Liver (tissue), 8 donors: ENCODE measurements at regions not wholly inside any gene's neighbourhood (a gene's known extent, or its start where the extent isn't known, plus 50 kb on each side); places are given as distances from the start of the nearest gene placed in this dataset.

Experiments
- DNase-seq: peaks from one replicate; pipeline ENCODE4 v3.0.0-alpha.2; 2017; ENCODE audit warnings: low spot score
- H3K27ac ChIP-seq, 2 donors: one replicate each; pipeline ENCODE4 v1.7.0; 2013; ENCODE audit warnings: inconsistent platforms in 2 of 2, low read length in 2 of 2, control low read depth in 1 of 2, low read depth in 1 of 2, mild to moderate bottlenecking in 1 of 2
- H3K27me3 ChIP-seq, 4 donors: one replicate each; pipeline versions ENCODE4 v1.6.1 to v1.7.0; 2013; ENCODE audit warnings: low read length in 3 of 4, inconsistent platforms in 1 of 4, mild to moderate bottlenecking in 1 of 4, moderate library complexity in 1 of 4; ENCODE audit not compliant: control insufficient read depth in 4 of 4, insufficient read depth in 4 of 4
- H3K36me3 ChIP-seq, 4 donors: one replicate each; pipeline versions ENCODE4 v1.6.1 to v1.7.0; 2013; ENCODE audit warnings: low read length in 3 of 4, mild to moderate bottlenecking in 3 of 4, low read depth in 1 of 4, moderate library complexity in 1 of 4; ENCODE audit not compliant: control insufficient read depth in 4 of 4, insufficient read depth in 3 of 4
- H3K4me1 ChIP-seq, 4 donors: one replicate each; pipeline versions ENCODE4 v1.6.1 to v1.7.0; 2013; ENCODE audit warnings: low read length in 3 of 4, mild to moderate bottlenecking in 3 of 4, moderate library complexity in 1 of 4; ENCODE audit not compliant: control insufficient read depth in 4 of 4, insufficient read depth in 4 of 4
- H3K4me3 ChIP-seq, 3 donors: one replicate each; pipeline versions ENCODE4 v1.6.1 to v1.7.0; 2013; ENCODE audit warnings: low read length in 3 of 3, control low read depth in 1 of 3, low read depth in 1 of 3, mild to moderate bottlenecking in 1 of 3
- H3K9ac ChIP-seq, 2 donors: one replicate each; pipeline ENCODE4 v1.7.0; 2013; ENCODE audit warnings: low read length in 2 of 2, mild to moderate bottlenecking in 2 of 2, moderate library complexity in 2 of 2, control low read depth in 1 of 2, low read depth in 1 of 2
- H3K9me3 ChIP-seq, 4 donors: one replicate each; pipeline versions ENCODE4 v1.6.1 to v1.7.0; 2013; ENCODE audit warnings: low read length in 3 of 4; ENCODE audit not compliant: control insufficient read depth in 4 of 4
- EGR1 ChIP-seq, 2 donors: IDR thresholded peaks; 2 replicates each; pipeline ENCODE4 v1.6.1; 2016 to 2018; ENCODE audit warnings: antibody characterized with exemption in 2 of 2, low read depth in 2 of 2
- FOXA1 ChIP-seq: IDR thresholded peaks from 2 replicates; pipeline ENCODE4 v1.6.1; 2016; ENCODE audit warnings: antibody characterized with exemption
- FOXA2 ChIP-seq: IDR thresholded peaks from 2 replicates; pipeline ENCODE4 v1.6.1; 2016; ENCODE audit warnings: antibody characterized with exemption
- GABPA ChIP-seq, 2 donors: IDR thresholded peaks in 1 of 2; conservative IDR thresholded peaks in 1 of 2; 2 replicates each; pipeline ENCODE4 v1.6.1; 2016; ENCODE audit warnings: antibody characterized with exemption in 2 of 2, mild to moderate bottlenecking in 1 of 2, moderate library complexity in 1 of 2
- HNF4A ChIP-seq, 2 donors: conservative IDR thresholded peaks; 2 replicates each; pipeline ENCODE4 v1.6.1; 2016; ENCODE audit warnings: antibody characterized with exemption in 2 of 2, mild to moderate bottlenecking in 2 of 2
- HNF4G ChIP-seq: IDR thresholded peaks from 2 replicates; pipeline ENCODE4 v1.6.1; 2016; ENCODE audit warnings: antibody characterized with exemption
- JUND ChIP-seq, 2 donors: IDR thresholded peaks; 2 replicates each; pipeline ENCODE4 v1.6.1; 2016; ENCODE audit warnings: antibody characterized with exemption in 2 of 2
- NR2F2 ChIP-seq: IDR thresholded peaks from 2 replicates; pipeline ENCODE4 v1.6.1; 2016; ENCODE audit warnings: antibody characterized with exemption
- RAD21 ChIP-seq, 2 donors: IDR thresholded peaks; 2 replicates each; pipeline ENCODE4 v1.6.1; 2016; ENCODE audit warnings: antibody characterized with exemption in 2 of 2, mild to moderate bottlenecking in 2 of 2
- RXRA ChIP-seq, 2 donors: IDR thresholded peaks; 2 replicates each; pipeline ENCODE4 v1.6.1; 2017 to 2018; ENCODE audit warnings: antibody characterized with exemption in 2 of 2, mild to moderate bottlenecking in 1 of 2
- SP1 ChIP-seq: IDR thresholded peaks from 2 replicates; pipeline ENCODE4 v1.6.1; 2018; ENCODE audit warnings: antibody characterized with exemption, mild to moderate bottlenecking
- TAF1 ChIP-seq: conservative IDR thresholded peaks from 2 replicates; pipeline ENCODE4 v1.6.1; 2016; ENCODE audit warnings: antibody characterized with exemption, mild to moderate bottlenecking
- YY1 ChIP-seq: IDR thresholded peaks from 2 replicates; pipeline ENCODE4 v1.6.1; 2016; ENCODE audit warnings: antibody characterized with exemption, mild to moderate bottlenecking
- WGBS: extraction: QIAGEN DNeasy Blood & Tissue Kit; methylation state at CpG from one replicate; pipeline ENCODE4 v1.1.7; 2013; 5-methylcytosine and 5-hydroxymethylcytosine counted together
- TF ChIP-seq, protein P1 (sequence below): IDR thresholded peaks from 2 replicates; pipeline ENCODE4 v1.6.1; 2016; ENCODE audit warnings: antibody characterized with exemption
- TF ChIP-seq, protein P2 (sequence below): IDR thresholded peaks from 2 replicates; pipeline ENCODE4 v1.6.1; 2016; ENCODE audit warnings: antibody characterized with exemption
- TF ChIP-seq, protein P3 (sequence below): fragments of 150-350 bp; IDR thresholded peaks from 2 replicates; pipeline ENCODE4 v1.5.1; 2017; ENCODE audit warnings: improper control_type of control experiment, low read depth, low read length; ENCODE audit not compliant: missing input control
- TF ChIP-seq, protein P4 (sequence below): IDR thresholded peaks from 2 replicates; pipeline ENCODE4 v1.6.1; 2016; ENCODE audit warnings: antibody characterized with exemption
- TF ChIP-seq, protein P5 (sequence below): IDR thresholded peaks from 2 replicates; pipeline ENCODE4 v1.6.1; 2016; ENCODE audit warnings: antibody characterized with exemption, mild to moderate bottlenecking
- donor health status: healthy.
- donor health status: healthy.
- donor health status: healthy.
- donor health status: healthy.
- donor health status: healthy.

DNA sequence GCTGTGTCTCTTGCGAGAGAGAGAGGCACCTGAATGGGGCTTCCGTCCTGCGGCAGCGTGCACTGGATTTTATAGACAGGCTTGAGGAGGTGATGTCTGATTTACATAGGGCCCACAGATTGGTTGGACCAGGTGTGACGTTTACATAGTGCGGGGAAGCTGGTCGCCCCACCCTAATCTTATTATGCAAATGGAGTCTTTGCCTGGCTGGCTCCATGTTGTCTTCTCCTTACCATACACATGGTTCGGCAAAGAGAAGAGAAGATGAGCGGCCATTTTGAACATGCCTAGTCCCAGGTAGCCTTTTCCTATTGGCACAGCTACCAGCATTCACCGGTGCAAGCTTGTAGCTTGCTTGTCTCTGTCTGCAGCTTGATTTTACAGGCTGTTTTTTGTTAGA is 238.5 kb upstream of the GALNT17 start:
- Histone ChIP-seq H3K9ac (no peak overlapping the region), H3K4me1 (no peaks in the 10 kb centered on the region), H3K27ac (no peak overlapping the region), H3K9me3 (peaks cover 2 to 21% (median 12%) of the 10 kb centered on the region in 4 donors), H3K4me3 (no peak overlapping the region), H3K27me3 (no peaks in the 10 kb centered on the region), H3K36me3 (no peaks in the 10 kb centered on the region)
- WGBS: 86% methylated on average over 10 of the region's 10 CpGs
- no peak for DNase-seq
- no peak for TF ChIP-seq NR2F2
- no peak for TF ChIP-seq SP1
- TF ChIP-seq, protein P1, sequence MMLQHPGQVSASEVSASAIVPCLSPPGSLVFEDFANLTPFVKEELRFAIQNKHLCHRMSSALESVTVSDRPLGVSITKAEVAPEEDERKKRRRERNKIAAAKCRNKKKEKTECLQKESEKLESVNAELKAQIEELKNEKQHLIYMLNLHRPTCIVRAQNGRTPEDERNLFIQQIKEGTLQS: no peak
- TF ChIP-seq RAD21 (IDR thresholded peaks at IDR 0.05): no peak
- TF ChIP-seq, protein P2, sequence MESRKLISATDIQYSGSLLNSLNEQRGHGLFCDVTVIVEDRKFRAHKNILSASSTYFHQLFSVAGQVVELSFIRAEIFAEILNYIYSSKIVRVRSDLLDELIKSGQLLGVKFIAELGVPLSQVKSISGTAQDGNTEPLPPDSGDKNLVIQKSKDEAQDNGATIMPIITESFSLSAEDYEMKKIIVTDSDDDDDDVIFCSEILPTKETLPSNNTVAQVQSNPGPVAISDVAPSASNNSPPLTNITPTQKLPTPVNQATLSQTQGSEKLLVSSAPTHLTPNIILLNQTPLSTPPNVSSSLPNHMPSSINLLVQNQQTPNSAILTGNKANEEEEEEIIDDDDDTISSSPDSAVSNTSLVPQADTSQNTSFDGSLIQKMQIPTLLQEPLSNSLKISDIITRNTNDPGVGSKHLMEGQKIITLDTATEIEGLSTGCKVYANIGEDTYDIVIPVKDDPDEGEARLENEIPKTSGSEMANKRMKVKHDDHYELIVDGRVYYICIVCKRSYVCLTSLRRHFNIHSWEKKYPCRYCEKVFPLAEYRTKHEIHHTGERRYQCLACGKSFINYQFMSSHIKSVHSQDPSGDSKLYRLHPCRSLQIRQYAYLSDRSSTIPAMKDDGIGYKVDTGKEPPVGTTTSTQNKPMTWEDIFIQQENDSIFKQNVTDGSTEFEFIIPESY: no peak
- no peak for TF ChIP-seq YY1
- no peak for TF ChIP-seq JUND (IDR thresholded peaks at IDR 0.05)
- no peak for TF ChIP-seq FOXA1

- H3K27me3 ChIP-seq: no peaks in the 10 kb centered on the region
- no peak overlapping the region for H3K9ac ChIP-seq
- H3K9me3 ChIP-seq: peaks cover 2 to 16% (median 9%) of the 10 kb centered on the region in 4 donors
- H3K4me1 ChIP-seq: no peaks in the 10 kb centered on the region
- WGBS: 84% methylated on average over 4 of the region's 4 CpGs
- TF ChIP-seq NR2F2: no peak
- TF ChIP-seq FOXA2: no peak
- TF ChIP-seq, protein P2: no peak
- TF ChIP-seq, protein P3, sequence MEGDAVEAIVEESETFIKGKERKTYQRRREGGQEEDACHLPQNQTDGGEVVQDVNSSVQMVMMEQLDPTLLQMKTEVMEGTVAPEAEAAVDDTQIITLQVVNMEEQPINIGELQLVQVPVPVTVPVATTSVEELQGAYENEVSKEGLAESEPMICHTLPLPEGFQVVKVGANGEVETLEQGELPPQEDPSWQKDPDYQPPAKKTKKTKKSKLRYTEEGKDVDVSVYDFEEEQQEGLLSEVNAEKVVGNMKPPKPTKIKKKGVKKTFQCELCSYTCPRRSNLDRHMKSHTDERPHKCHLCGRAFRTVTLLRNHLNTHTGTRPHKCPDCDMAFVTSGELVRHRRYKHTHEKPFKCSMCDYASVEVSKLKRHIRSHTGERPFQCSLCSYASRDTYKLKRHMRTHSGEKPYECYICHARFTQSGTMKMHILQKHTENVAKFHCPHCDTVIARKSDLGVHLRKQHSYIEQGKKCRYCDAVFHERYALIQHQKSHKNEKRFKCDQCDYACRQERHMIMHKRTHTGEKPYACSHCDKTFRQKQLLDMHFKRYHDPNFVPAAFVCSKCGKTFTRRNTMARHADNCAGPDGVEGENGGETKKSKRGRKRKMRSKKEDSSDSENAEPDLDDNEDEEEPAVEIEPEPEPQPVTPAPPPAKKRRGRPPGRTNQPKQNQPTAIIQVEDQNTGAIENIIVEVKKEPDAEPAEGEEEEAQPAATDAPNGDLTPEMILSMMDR: no peak
- TF ChIP-seq JUND (IDR thresholded peaks at IDR 0.05): no peak
- TF ChIP-seq TAF1: no peak
- no peak for TF ChIP-seq HNF4G
- no peak for TF ChIP-seq RAD21 (IDR thresholded peaks at IDR 0.05)
- no peak for TF ChIP-seq HNF4A (conservative IDR thresholded peaks at IDR 0.05)
- TF ChIP-seq, protein P4, sequence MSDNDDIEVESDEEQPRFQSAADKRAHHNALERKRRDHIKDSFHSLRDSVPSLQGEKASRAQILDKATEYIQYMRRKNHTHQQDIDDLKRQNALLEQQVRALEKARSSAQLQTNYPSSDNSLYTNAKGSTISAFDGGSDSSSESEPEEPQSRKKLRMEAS: no peak
- TF ChIP-seq YY1: no peak
- TF ChIP-seq RXRA (IDR thresholded peaks at IDR 0.05): no peak
- TF ChIP-seq, protein P5, sequence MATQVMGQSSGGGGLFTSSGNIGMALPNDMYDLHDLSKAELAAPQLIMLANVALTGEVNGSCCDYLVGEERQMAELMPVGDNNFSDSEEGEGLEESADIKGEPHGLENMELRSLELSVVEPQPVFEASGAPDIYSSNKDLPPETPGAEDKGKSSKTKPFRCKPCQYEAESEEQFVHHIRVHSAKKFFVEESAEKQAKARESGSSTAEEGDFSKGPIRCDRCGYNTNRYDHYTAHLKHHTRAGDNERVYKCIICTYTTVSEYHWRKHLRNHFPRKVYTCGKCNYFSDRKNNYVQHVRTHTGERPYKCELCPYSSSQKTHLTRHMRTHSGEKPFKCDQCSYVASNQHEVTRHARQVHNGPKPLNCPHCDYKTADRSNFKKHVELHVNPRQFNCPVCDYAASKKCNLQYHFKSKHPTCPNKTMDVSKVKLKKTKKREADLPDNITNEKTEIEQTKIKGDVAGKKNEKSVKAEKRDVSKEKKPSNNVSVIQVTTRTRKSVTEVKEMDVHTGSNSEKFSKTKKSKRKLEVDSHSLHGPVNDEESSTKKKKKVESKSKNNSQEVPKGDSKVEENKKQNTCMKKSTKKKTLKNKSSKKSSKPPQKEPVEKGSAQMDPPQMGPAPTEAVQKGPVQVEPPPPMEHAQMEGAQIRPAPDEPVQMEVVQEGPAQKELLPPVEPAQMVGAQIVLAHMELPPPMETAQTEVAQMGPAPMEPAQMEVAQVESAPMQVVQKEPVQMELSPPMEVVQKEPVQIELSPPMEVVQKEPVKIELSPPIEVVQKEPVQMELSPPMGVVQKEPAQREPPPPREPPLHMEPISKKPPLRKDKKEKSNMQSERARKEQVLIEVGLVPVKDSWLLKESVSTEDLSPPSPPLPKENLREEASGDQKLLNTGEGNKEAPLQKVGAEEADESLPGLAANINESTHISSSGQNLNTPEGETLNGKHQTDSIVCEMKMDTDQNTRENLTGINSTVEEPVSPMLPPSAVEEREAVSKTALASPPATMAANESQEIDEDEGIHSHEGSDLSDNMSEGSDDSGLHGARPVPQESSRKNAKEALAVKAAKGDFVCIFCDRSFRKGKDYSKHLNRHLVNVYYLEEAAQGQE: no peak
- no peak for TF ChIP-seq EGR1 (IDR thresholded peaks at IDR 0.05; ENCODE audit: low read depth in 2 of 2)
- no peak for TF ChIP-seq GABPA (IDR thresholded peaks at IDR 0.05 in 1 of 2, conservative IDR thresholded peaks at IDR 0.05 in 1 of 2)
- TF ChIP-seq, protein P1: no peak
- no peak for TF ChIP-seq SP1
- TF ChIP-seq FOXA1: no peak
- DNase-seq: no peak
- no peaks in the 10 kb centered on the region for H3K36me3 ChIP-seq
- H3K27ac ChIP-seq: no peak overlapping the region
- H3K4me3 ChIP-seq: no peak overlapping the region
Observed at GRCh38 chr7:70893971-70894715, 237.8 kb upstream of the GALNT17 start.
